Neural cell (in vitro differentiated cells): ENCODE measurements at regions not wholly inside any gene's neighbourhood (a gene's known extent, or its start where the extent isn't known, plus 50 kb on each side); places are given as distances from the start of the nearest gene placed in this dataset.

Experiments
- H2AFZ ChIP-seq: fragments of 200-600, 300-800 bp; sonication (generic), shearing (Covaris generic); 2 replicates; pipeline ENCODE4 v1.6.0; 2014; ENCODE audit warnings: low read depth, mild to moderate bottlenecking, antibody characterized with exemption, low read length, moderate library complexity
- H3F3A ChIP-seq: fragments of 200-600 bp; shearing (Covaris generic); 2 replicates; pipeline ENCODE4 v1.6.1; 2016; ENCODE audit warnings: mild to moderate bottlenecking, moderate library complexity, mixed read lengths, antibody characterized with exemption, low read length; ENCODE audit not compliant: insufficient read depth, poor library complexity, severe bottlenecking
- H3K27ac ChIP-seq: fragments of 200-600, 300-800 bp; sonication (generic), shearing (Covaris generic); 2 replicates; pipeline ENCODE4 v1.5.1; 2014; ENCODE audit warnings: mild to moderate bottlenecking, low read length, moderate library complexity
- H3K27me3 ChIP-seq: fragments of 300-800, 200-600 bp; sonication (generic), shearing (Covaris generic); 2 replicates; pipeline ENCODE4 v1.6.0; 2014; ENCODE audit warnings: mild to moderate bottlenecking, low read depth, low read length, moderate library complexity; ENCODE audit not compliant: insufficient read depth
- H3K36me3 ChIP-seq: fragments of 300-800, 200-600 bp; sonication (generic), shearing (Covaris generic); 2 replicates; pipeline ENCODE4 v1.5.1; 2014; ENCODE audit warnings: mild to moderate bottlenecking, antibody characterized with exemption, low read length, moderate library complexity; ENCODE audit not compliant: insufficient read depth
- H3K4me2 ChIP-seq: fragments of 300-800, 200-600 bp; sonication (generic), shearing (Covaris generic); 2 replicates; pipeline ENCODE4 v1.6.0; 2014; ENCODE audit warnings: mild to moderate bottlenecking, low read length
- H3K4me3 ChIP-seq: fragments of 300-800, 200-600 bp; sonication (generic), shearing (Covaris generic); 2 replicates; pipeline ENCODE4 v1.5.1; 2014; ENCODE audit warnings: mild to moderate bottlenecking, low read length, moderate library complexity
- H3K79me2 ChIP-seq: fragments of 200-600 bp; shearing (Covaris generic); replicated peaks from 2 replicates; pipeline ENCODE4 v1.6.0; 2014; ENCODE audit warnings: mild to moderate bottlenecking, low read length, moderate library complexity; ENCODE audit not compliant: insufficient read depth
- H3K9ac ChIP-seq: fragments of 300-800, 200-600 bp; sonication (generic), shearing (Covaris generic); 2 replicates; pipeline ENCODE4 v1.6.1; 2016; ENCODE audit warnings: mild to moderate bottlenecking, low read length, mixed read lengths
- H3K9me2 ChIP-seq: fragments of 200-600 bp; shearing (Covaris generic); 2 replicates; pipeline ENCODE4 v1.6.1; 2016; ENCODE audit warnings: mild to moderate bottlenecking, low read length, mixed read lengths; ENCODE audit not compliant: insufficient read depth
- H3K9me3 ChIP-seq: fragments of 200-600, 300-800 bp; sonication (generic), shearing (Covaris generic); 2 replicates; pipeline ENCODE4 v1.6.1; 2016; ENCODE audit warnings: mild to moderate bottlenecking, mixed run types, low read length, moderate library complexity, mixed read lengths
- H4K20me1 ChIP-seq: fragments of 200-600 bp; shearing (Covaris generic); 2 replicates; pipeline ENCODE4 v1.6.1; 2016; ENCODE audit warnings: mild to moderate bottlenecking, mixed run types; ENCODE audit not compliant: insufficient read depth
- EP300 ChIP-seq: fragments of 450-650 bp; conservative IDR thresholded peaks from 2 replicates; pipeline ENCODE4 v1.6.1; 2014; ENCODE audit warnings: antibody characterized with exemption, mild to moderate bottlenecking, moderate library complexity; ENCODE audit not compliant: poor library complexity, severe bottlenecking
- EZH2 ChIP-seq: fragments of 200-600, 300-800 bp; shearing (Covaris generic), sonication (generic); IDR thresholded peaks from 2 replicates; pipeline ENCODE4 v1.6.1; 2014; ENCODE audit warnings: antibody characterized with exemption, low read length, borderline replicate concordance, mild to moderate bottlenecking; ENCODE audit not compliant: insufficient read depth, poor library complexity, severe bottlenecking
- MXI1 ChIP-seq: fragments of 450-650 bp; conservative IDR thresholded peaks from 2 replicates; pipeline ENCODE4 v1.6.1; 2014; ENCODE audit warnings: antibody characterized with exemption, mild to moderate bottlenecking; ENCODE audit not compliant: poor library complexity, severe bottlenecking
- POLR2AphosphoS5 ChIP-seq: IDR thresholded peaks from 2 replicates; pipeline ENCODE4 v1.6.1; 2012
- RAD21 ChIP-seq: fragments of 450-650 bp; conservative IDR thresholded peaks from 2 replicates; pipeline ENCODE4 v1.6.1; 2014; ENCODE audit warnings: antibody characterized with exemption, mild to moderate bottlenecking, moderate library complexity
- REST ChIP-seq: IDR thresholded peaks from 2 replicates; pipeline ENCODE4 v1.6.1; 2012; ENCODE audit warnings: borderline replicate concordance
- SMC3 ChIP-seq: fragments of 450-650 bp; conservative IDR thresholded peaks from 2 replicates; pipeline ENCODE4 v1.6.1; 2014; ENCODE audit warnings: antibody characterized with exemption, mild to moderate bottlenecking, moderate library complexity; ENCODE audit not compliant: poor library complexity
- TAF1 ChIP-seq: IDR thresholded peaks from 2 replicates; pipeline ENCODE4 v1.6.1; 2012; ENCODE audit warnings: low read depth
- TF ChIP-seq, protein P1 (sequence below): fragments of 450-650 bp; IDR thresholded peaks from 2 replicates; pipeline ENCODE4 v1.5.1; 2014; ENCODE audit warnings: antibody characterized with exemption, mild to moderate bottlenecking, moderate library complexity; ENCODE audit not compliant: poor library complexity, severe bottlenecking

DNA sequence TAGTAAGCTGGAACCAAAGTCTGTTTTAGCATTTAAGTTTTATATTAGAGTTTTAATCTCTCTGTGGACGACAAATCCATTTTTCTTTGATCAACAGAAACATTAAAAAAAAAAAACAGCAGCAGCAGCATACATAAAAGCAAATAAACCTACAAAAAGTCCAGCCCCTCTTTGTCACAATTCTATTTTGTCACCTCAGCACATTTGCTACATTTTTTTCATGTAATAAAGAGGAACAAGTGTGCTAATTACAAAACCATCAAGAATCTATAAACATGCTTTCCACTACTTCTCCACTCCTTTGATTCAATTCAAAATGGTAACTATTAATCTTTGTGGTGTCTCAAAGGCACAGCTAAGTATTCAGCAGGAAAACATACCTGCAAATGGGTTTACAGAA lies 259.8 kb upstream of the GNAI1 start:
- TF ChIP-seq EZH2 (no peak), TAF1 (no peak), REST (no peak), MXI1 (no peak), POLR2AphosphoS5 (no peak), EP300 (no peak), SMC3 (no peak)
- TF ChIP-seq, protein P1, sequence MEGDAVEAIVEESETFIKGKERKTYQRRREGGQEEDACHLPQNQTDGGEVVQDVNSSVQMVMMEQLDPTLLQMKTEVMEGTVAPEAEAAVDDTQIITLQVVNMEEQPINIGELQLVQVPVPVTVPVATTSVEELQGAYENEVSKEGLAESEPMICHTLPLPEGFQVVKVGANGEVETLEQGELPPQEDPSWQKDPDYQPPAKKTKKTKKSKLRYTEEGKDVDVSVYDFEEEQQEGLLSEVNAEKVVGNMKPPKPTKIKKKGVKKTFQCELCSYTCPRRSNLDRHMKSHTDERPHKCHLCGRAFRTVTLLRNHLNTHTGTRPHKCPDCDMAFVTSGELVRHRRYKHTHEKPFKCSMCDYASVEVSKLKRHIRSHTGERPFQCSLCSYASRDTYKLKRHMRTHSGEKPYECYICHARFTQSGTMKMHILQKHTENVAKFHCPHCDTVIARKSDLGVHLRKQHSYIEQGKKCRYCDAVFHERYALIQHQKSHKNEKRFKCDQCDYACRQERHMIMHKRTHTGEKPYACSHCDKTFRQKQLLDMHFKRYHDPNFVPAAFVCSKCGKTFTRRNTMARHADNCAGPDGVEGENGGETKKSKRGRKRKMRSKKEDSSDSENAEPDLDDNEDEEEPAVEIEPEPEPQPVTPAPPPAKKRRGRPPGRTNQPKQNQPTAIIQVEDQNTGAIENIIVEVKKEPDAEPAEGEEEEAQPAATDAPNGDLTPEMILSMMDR, result no peak
- no peak overlapping the region for H3K27ac ChIP-seq
- H3K9ac ChIP-seq, result no peak overlapping the region

DNA sequence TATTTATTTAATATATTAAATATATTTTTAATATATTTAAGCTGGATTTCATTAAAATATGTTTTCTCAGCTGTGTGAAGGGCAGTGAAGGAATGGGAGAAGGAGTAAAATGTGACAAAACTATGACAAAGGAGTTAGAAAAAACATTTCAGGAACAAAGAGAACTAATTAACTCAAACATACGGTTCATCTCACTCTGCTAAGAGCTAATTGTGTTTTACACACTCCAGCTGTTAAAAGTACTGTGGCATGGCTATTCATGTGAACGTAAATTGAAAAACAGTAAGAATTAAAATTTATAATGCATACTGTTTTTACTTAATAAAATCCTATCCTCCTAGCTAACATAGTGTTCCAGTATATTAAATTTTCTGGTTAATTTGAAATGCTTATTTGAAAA lies 262.5 kb upstream of the GNAI1 start:
- H4K20me1 ChIP-seq, result no peaks in the 10 kb centered on the region
- TF ChIP-seq RAD21, result no peak
- no peak for TF ChIP-seq TAF1
- TF ChIP-seq EP300, result no peak
- no peak for TF ChIP-seq REST
- TF ChIP-seq, protein P1, result no peak
- no peak for TF ChIP-seq POLR2AphosphoS5
- H3K9ac ChIP-seq, result no peak overlapping the region
- no peaks in the 10 kb centered on the region for H3K36me3 ChIP-seq
- H3K27ac ChIP-seq, result no peak overlapping the region
- H2AFZ ChIP-seq, result no peak overlapping the region
- H3K27me3 ChIP-seq, result no peaks in the 10 kb centered on the region
- H3K4me3 ChIP-seq, result no peak overlapping the region
- H3K9me2 ChIP-seq, result no peaks in the 10 kb centered on the region
- no peak overlapping the region for H3K4me2 ChIP-seq
- no peaks in the 10 kb centered on the region for H3K9me3 ChIP-seq
- no peaks in the 10 kb centered on the region for H3K79me2 ChIP-seq
- H3F3A ChIP-seq, result no peaks in the 10 kb centered on the region

More for the DNA sequence above, 259.8 kb upstream of the GNAI1 start:
- no peaks in the 10 kb centered on the region for H3K9me3 ChIP-seq
- H4K20me1 ChIP-seq, result no peaks in the 10 kb centered on the region
- no peaks in the 10 kb centered on the region for H3K79me2 ChIP-seq
- no peaks in the 10 kb centered on the region for H3K9me2 ChIP-seq
- H3K27me3 ChIP-seq, result no peaks in the 10 kb centered on the region
- H2AFZ ChIP-seq, result no peak overlapping the region
- H3K4me3 ChIP-seq, result no peak overlapping the region
- H3K4me2 ChIP-seq, result no peak overlapping the region
- H3K36me3 ChIP-seq, result no peaks in the 10 kb centered on the region
- H3F3A ChIP-seq, result no peaks in the 10 kb centered on the region
